DOHH2 (cell line): ENCODE measurements at regions not wholly inside any gene's neighbourhood (a gene's known extent, or its start where the extent isn't known, plus 50 kb on each side); places are given as distances from the start of the nearest gene placed in this dataset.

ENCODE experiments used
- CTCF ChIP-seq: fragments of 200-600 bp; sonication (generic); IDR thresholded peaks from one replicate; pipeline ENCODE4 v1.5.1; 2014; ENCODE audit warnings: antibody characterized with exemption, mild to moderate bottlenecking, low read depth, low read length; ENCODE audit not compliant: poor library complexity, severe bottlenecking
- EZH2phosphoT487 ChIP-seq: fragments of 200-600 bp; sonication (generic); IDR thresholded peaks from 2 replicates; pipeline ENCODE4 v1.6.1; 2017; ENCODE audit warnings: borderline replicate concordance, mild to moderate bottlenecking, antibody characterized with exemption, low read length, moderate library complexity, mixed read lengths

- TF ChIP-seq CTCF = no peak
- TF ChIP-seq EZH2phosphoT487 = no peak
Measured at GRCh38 chr14:23789696-23790095, 153.5 kb downstream of the DHRS2 start.
